ENCODE measurements at regions not wholly inside any gene's neighbourhood (a gene's known extent, or its start where the extent isn't known, plus 50 kb on each side); places are given as distances from the start of the nearest gene placed in this dataset.

- no peaks in the 10 kb centered on the region for H3K79me2 ChIP-seq (ENCODE audit: control insufficient read depth, insufficient read depth, low read length)
- no peak overlapping the region for H2AFZ ChIP-seq (ENCODE audit: control insufficient read depth, low read depth, low read length)
- CTCF ChIA-PET = no interaction called here
- no peaks in the 10 kb centered on the region for H3K4me1 ChIP-seq (ENCODE audit: control insufficient read depth, insufficient read depth, low read length)
- no peak for DNase-seq (ENCODE audit: low read depth, low spot score)
- intact Hi-C loops (cut with micrococcal nuclease; ENCODE audit: unreplicated experiment) = no loop called here
- no peaks in the 10 kb centered on the region for H4K20me1 ChIP-seq (ENCODE audit: control insufficient read depth, insufficient read depth)
- in situ Hi-C loops (cut with MboI) = no loop called here
- no peaks in the 10 kb centered on the region; the same call in 2 of the 3 replicates for H3K9me3 ChIP-seq (replicated peaks; ENCODE audit: control insufficient read depth, insufficient read depth, low read length)
- H3K36me3 ChIP-seq (ENCODE audit: control insufficient read depth in 2 of 2, insufficient read depth in 2 of 2, low read length in 1 of 2) = no peaks in the 10 kb centered on the region
- no peak overlapping the region for H3K9ac ChIP-seq (ENCODE audit: control insufficient read depth, insufficient read depth, low read length)
- RAD21 ChIA-PET (ENCODE audit: unreplicated experiment) = no interaction called here
- WGBS (ENCODE audit: insufficient coverage, insufficient replicate concordance, low lambda C conversion rate, missing lambda C conversion rate) = 44% methylated on average over 4 of the region's 4 CpGs
- no TSS peak for BruUV-seq (replicated peaks)
- H3K27me3 ChIP-seq (replicated peaks in 1 of 2; ENCODE audit: control insufficient read depth in 2 of 2, insufficient read depth in 2 of 2, low read length in 1 of 2) = no peaks in the 10 kb centered on the region; a peak in 2 of 4 replicates
- POLR2A ChIA-PET = no interaction called here
- no peak overlapping the region for H3K4me3 ChIP-seq
- no peak for ATAC-seq
- TF ChIP-seq ZBTB40 (IDR thresholded peaks at IDR 0.05; ENCODE audit: borderline replicate concordance) = peak; percentile 51; the same call in 1 of the 2 replicates
- no peak for TF ChIP-seq HSF1 (IDR thresholded peaks at IDR 0.05; ENCODE audit: low read depth, low read length)
- SMC1A ChIA-PET (ENCODE audit: uncharacterized antibody, unreplicated experiment) = interaction anchor here (0.6 kb wide), 1 partner anchor 9 kb away, joined by 3 read pairs; no protein-coding TSS in a partner anchor
- no peak overlapping the region for H3K27ac ChIP-seq (ENCODE audit: control insufficient read depth, insufficient read depth)
- no peak overlapping the region for H3K4me2 ChIP-seq (ENCODE audit: control insufficient read depth, insufficient read depth)
- no peak for FAIRE-seq
Observed at GRCh38 chr1:193555662-193556441, 369.4 kb upstream of the B3GALT2 start.
